ENCODE measurements at regions not wholly inside any gene's neighbourhood (a gene's known extent, or its start where the extent isn't known, plus 50 kb on each side); places are given as distances from the start of the nearest gene placed in this dataset.

DNA sequence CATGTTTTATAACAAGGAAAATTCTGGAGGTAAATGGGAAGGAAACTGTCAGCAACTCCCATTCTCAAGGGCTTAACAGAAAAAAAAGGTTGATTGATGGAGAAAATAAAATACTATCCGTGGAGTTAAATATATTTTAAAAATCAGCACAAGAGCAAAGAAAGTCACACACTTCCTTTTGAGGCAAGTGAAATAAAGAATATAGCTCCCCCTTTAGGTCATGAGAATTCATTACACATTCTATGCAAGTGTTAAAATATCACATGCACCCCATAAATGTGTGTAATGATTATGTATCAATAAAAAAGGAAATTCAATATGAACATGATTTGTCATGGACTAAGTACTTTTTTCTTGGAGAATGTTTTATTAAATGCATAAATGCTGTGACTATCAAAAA lies 349.2 kb downstream of the TPBG start:
- no peak for TF ChIP-seq POLR2A (IDR thresholded peaks at IDR 0.05; ENCODE audit: borderline replicate concordance, extremely low read depth, insufficient read depth, insufficient read length)
- peak in 2 of 3 experiments; percentile 33 to 63; a peak in 3 of 6 replicates for TF ChIP-seq CTCF (IDR thresholded peaks at IDR 0.05 in 2 of 3, conservative IDR thresholded peaks at IDR 0.05 in 1 of 3; ENCODE audit: borderline replicate concordance in 1 of 3, insufficient read depth in 1 of 3, low read depth in 2 of 3, low read length in 2 of 3)
- no peak for TF ChIP-seq CBX3 (IDR thresholded peaks at IDR 0.05; ENCODE audit: low read depth)
- TF ChIP-seq POLR2AphosphoS5 (IDR thresholded peaks at IDR 0.05; ENCODE audit: low read depth, low read length) = no peak
- TF ChIP-seq RAD21 (IDR thresholded peaks at IDR 0.05; ENCODE audit: low read depth) = peak; percentile 45; the same call in 1 of the 2 replicates
- TF ChIP-seq, protein P1, sequence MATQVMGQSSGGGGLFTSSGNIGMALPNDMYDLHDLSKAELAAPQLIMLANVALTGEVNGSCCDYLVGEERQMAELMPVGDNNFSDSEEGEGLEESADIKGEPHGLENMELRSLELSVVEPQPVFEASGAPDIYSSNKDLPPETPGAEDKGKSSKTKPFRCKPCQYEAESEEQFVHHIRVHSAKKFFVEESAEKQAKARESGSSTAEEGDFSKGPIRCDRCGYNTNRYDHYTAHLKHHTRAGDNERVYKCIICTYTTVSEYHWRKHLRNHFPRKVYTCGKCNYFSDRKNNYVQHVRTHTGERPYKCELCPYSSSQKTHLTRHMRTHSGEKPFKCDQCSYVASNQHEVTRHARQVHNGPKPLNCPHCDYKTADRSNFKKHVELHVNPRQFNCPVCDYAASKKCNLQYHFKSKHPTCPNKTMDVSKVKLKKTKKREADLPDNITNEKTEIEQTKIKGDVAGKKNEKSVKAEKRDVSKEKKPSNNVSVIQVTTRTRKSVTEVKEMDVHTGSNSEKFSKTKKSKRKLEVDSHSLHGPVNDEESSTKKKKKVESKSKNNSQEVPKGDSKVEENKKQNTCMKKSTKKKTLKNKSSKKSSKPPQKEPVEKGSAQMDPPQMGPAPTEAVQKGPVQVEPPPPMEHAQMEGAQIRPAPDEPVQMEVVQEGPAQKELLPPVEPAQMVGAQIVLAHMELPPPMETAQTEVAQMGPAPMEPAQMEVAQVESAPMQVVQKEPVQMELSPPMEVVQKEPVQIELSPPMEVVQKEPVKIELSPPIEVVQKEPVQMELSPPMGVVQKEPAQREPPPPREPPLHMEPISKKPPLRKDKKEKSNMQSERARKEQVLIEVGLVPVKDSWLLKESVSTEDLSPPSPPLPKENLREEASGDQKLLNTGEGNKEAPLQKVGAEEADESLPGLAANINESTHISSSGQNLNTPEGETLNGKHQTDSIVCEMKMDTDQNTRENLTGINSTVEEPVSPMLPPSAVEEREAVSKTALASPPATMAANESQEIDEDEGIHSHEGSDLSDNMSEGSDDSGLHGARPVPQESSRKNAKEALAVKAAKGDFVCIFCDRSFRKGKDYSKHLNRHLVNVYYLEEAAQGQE (IDR thresholded peaks at IDR 0.05; ENCODE audit: low read depth) = no peak
- no peak for TF ChIP-seq EZH2 (IDR thresholded peaks at IDR 0.05)
- no peak for TF ChIP-seq SIN3A (IDR thresholded peaks at IDR 0.05; ENCODE audit: low read depth)
- TF ChIP-seq YY1 (IDR thresholded peaks at IDR 0.05; ENCODE audit: extremely low read depth, insufficient replicate concordance, low read depth, low read length) = no peak
- TF ChIP-seq TCF7L2 (IDR thresholded peaks at IDR 0.05; ENCODE audit: borderline replicate concordance, extremely low read depth, insufficient read depth, insufficient read length) = no peak
- no peak for TF ChIP-seq EGR1 (IDR thresholded peaks at IDR 0.05; ENCODE audit: low read depth)
- no peak for TF ChIP-seq MAX (IDR thresholded peaks at IDR 0.05)
